ENCODE measurements at regions not wholly inside any gene's neighbourhood (a gene's known extent, or its start where the extent isn't known, plus 50 kb on each side); places are given as distances from the start of the nearest gene placed in this dataset.

DNA sequence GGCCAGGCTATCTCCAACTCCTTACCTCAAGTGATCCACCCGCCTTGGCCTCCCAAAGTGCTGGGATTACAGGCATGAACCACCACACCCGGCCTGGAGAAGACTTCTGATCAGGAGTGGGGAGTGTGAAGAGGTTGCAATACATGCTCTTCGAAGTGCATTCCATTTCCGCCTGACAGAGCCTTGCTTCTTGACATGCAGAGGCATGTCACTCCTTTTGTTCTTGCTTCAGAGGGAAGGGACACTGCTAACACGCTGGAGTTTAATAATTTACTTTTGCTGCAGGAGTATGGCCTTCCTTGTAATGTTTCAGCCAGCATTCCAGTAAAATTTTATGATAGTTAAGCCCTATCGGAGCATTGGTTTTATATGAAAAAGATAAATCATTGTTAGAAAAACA lies 74.9 kb downstream of the SLC25A47 start:
- no peak for TF ChIP-seq RAD21 (IDR thresholded peaks at IDR 0.05 in 1 of 2, conservative IDR thresholded peaks at IDR 0.05 in 1 of 2; ENCODE audit: low read depth in 2 of 2, low read length in 2 of 2)
- no peak for TF ChIP-seq EP300 (IDR thresholded peaks at IDR 0.05; ENCODE audit: borderline replicate concordance in 1 of 2, low read depth in 2 of 2, low read length in 2 of 2)
- no peak for TF ChIP-seq KDM1A (IDR thresholded peaks at IDR 0.05; ENCODE audit: borderline replicate concordance, low read length)

Measured in H1 (cell line).